IMR-90 (cell line): ENCODE measurements at regions not wholly inside any gene's neighbourhood (a gene's known extent, or its start where the extent isn't known, plus 50 kb on each side); places are given as distances from the start of the nearest gene placed in this dataset.
"Not testable (repeated sequence)": the region's sequence is repeated elsewhere in the genome, so short reads cannot be mapped to it uniquely, and the experiment has no call there.

Experiments used
- ATAC-seq: fragments of 200-7000 bp; cut with Tn5 transposase; 2 replicates; pipeline ENCODE4 v1.9.1; 2020; ENCODE audit warnings: low read depth, mild to moderate bottlenecking, moderate library complexity
- BruUV-seq: library from RNA; stranded (reverse); fragments of 400-500 nt; replicated peaks from 2 replicates; lab custom pipeline; 2021; lab: Mats Ljungman, UMichigan
- CTCF ChIA-PET: fragments of 300-600 bp; formaldehyde crosslinking; extraction: SDS; loops from one replicate; lab custom pipeline; 2021; ENCODE audit warnings: antibody characterized with exemption; lab: Yijun Ruan, JAX
- POLR2A ChIA-PET: fragments of 300-600 bp; sonication (Branson Sonifier 250); formaldehyde crosslinking; loops from one replicate; lab custom pipeline; 2022; ENCODE audit warnings: antibody characterized with exemption; ENCODE audit not compliant: unreplicated experiment; lab: Charles Lee
- DNase-seq: peaks from one replicate; pipeline ENCODE4 v3.0.0; 2013
- H2AFZ ChIP-seq: replicated peaks from 2 replicates; pipeline ENCODE3; 2013; ENCODE audit warnings: low read length, mild to moderate bottlenecking; ENCODE audit not compliant: poor library complexity
- H2AK5ac ChIP-seq: 2 replicates; pipeline ENCODE4 v1.6.1; 2013; ENCODE audit warnings: low read depth, low read length, inconsistent platforms
- H2AK9ac ChIP-seq: replicated peaks from 2 replicates; pipeline ENCODE3; 2013; ENCODE audit warnings: mild to moderate bottlenecking, low read depth, low read length, moderate library complexity; ENCODE audit not compliant: poor library complexity
- H2BK120ac ChIP-seq: 2 replicates; pipeline ENCODE4 v1.6.1; 2013; ENCODE audit warnings: low read depth, low read length, inconsistent platforms
- H2BK15ac ChIP-seq: 3 replicates; pipeline ENCODE4 v1.6.1; 2013; ENCODE audit warnings: low read depth, low read length, inconsistent platforms
- H2BK20ac ChIP-seq: 2 replicates; pipeline ENCODE4 v1.6.1; 2013; ENCODE audit warnings: low read depth, mild to moderate bottlenecking, inconsistent platforms, low read length, moderate library complexity
- H2BK5ac ChIP-seq: 2 replicates; pipeline ENCODE4 v1.6.1; 2013; ENCODE audit warnings: mild to moderate bottlenecking, low read depth, low read length, inconsistent platforms; ENCODE audit not compliant: poor library complexity, severe bottlenecking
- H3K14ac ChIP-seq: replicated peaks from 2 replicates; pipeline ENCODE4 v1.6.1; 2013; ENCODE audit warnings: low read depth, low read length, inconsistent platforms
- H3K18ac ChIP-seq: 2 replicates; pipeline ENCODE4 v1.6.1; 2013; ENCODE audit warnings: low read depth, low read length, control low read depth
- H3K23ac ChIP-seq: 2 replicates; pipeline ENCODE4 v1.6.1; 2013; ENCODE audit warnings: low read depth, low read length, inconsistent platforms
- H3K27ac ChIP-seq: 2 replicates; pipeline ENCODE4 v1.5.1; 2013; ENCODE audit warnings: mild to moderate bottlenecking, control low read depth, low read length; ENCODE audit not compliant: insufficient read depth
- H3K27me3 ChIP-seq: 2 replicates; pipeline ENCODE4 v1.6.1; 2013; ENCODE audit warnings: low read length; ENCODE audit not compliant: control insufficient read depth, insufficient read depth
- H3K36me3 ChIP-seq: 2 replicates; pipeline ENCODE4 v1.6.1; 2013; ENCODE audit warnings: low read length, mixed read lengths; ENCODE audit not compliant: control insufficient read depth, insufficient read depth
- H3K4ac ChIP-seq: 2 replicates; pipeline ENCODE4 v1.6.1; 2013; ENCODE audit warnings: low read depth, low read length, inconsistent platforms
- H3K4me1 ChIP-seq: 2 replicates; pipeline ENCODE4 v1.6.1; 2013; ENCODE audit warnings: low read length, mixed read lengths; ENCODE audit not compliant: control insufficient read depth, insufficient read depth
- H3K4me2 ChIP-seq: 2 replicates; pipeline ENCODE4 v1.6.1; 2013; ENCODE audit warnings: low read depth, mild to moderate bottlenecking, control low read depth, low read length, moderate library complexity
- H3K4me3 ChIP-seq: 2 replicates; pipeline ENCODE4 v1.5.1; 2013; ENCODE audit warnings: low read depth, mild to moderate bottlenecking, control low read depth, low read length, moderate library complexity; ENCODE audit not compliant: insufficient read depth
- H3K56ac ChIP-seq: 2 replicates; pipeline ENCODE4 v1.6.1; 2013; ENCODE audit warnings: low read length, inconsistent platforms; ENCODE audit not compliant: insufficient read depth; ENCODE audit errors: extremely low read depth
- H3K79me1 ChIP-seq, 2 experiments: 2 replicates each; pipeline ENCODE4 v1.6.1; 2013; ENCODE audit warnings: low read length in 2 of 2, inconsistent platforms in 1 of 2, low read depth in 1 of 2
- H3K9ac ChIP-seq: 2 replicates; pipeline ENCODE4 v1.6.1; 2013; ENCODE audit warnings: low read depth, low read length, control low read depth
- H3K9me1 ChIP-seq: 2 replicates; pipeline ENCODE4 v1.6.1; 2013; ENCODE audit warnings: low read length, inconsistent platforms; ENCODE audit not compliant: insufficient read depth
- H3K9me3 ChIP-seq: 2 replicates; pipeline ENCODE4 v1.6.1; 2013; ENCODE audit warnings: low read length; ENCODE audit not compliant: control insufficient read depth, insufficient read depth
- H4K20me1 ChIP-seq: 2 replicates; pipeline ENCODE4 v1.6.1; 2013; ENCODE audit warnings: low read length, inconsistent platforms; ENCODE audit not compliant: insufficient read depth
- H4K5ac ChIP-seq: 2 replicates; pipeline ENCODE4 v1.6.1; 2013; ENCODE audit warnings: mild to moderate bottlenecking, low read depth, low read length, control low read depth
- H4K8ac ChIP-seq, 2 experiments: 2 replicates each; pipeline ENCODE4 v1.6.1; 2013; ENCODE audit warnings: low read depth in 2 of 2, low read length in 2 of 2, control low read depth in 1 of 2, inconsistent platforms in 1 of 2
- H4K91ac ChIP-seq: 2 replicates; pipeline ENCODE4 v1.6.1; 2013; ENCODE audit warnings: low read depth, low read length, inconsistent platforms; ENCODE audit not compliant: insufficient read depth
- CHD1 ChIP-seq: IDR thresholded peaks from 2 replicates; pipeline ENCODE4 v1.6.1; 2012; ENCODE audit warnings: low read depth, low read length, improper control_type of control experiment
- FOS ChIP-seq: fragments of 150-350 bp; IDR thresholded peaks from 2 replicates; pipeline ENCODE4 v1.6.1; 2016; ENCODE audit warnings: low read depth, low read length
- NFE2L2 ChIP-seq: fragments of 150-350 bp; IDR thresholded peaks from 2 replicates; pipeline ENCODE4 v1.6.1; 2016; ENCODE audit warnings: low read depth, mild to moderate bottlenecking, low read length
- WGBS, 2 experiments: methylation state at CpG; one replicate each; pipeline versions ENCODE4 v1.1.5 to v1.1.7; 2013; ENCODE audit warnings: missing lambda C conversion rate in 2 of 2; ENCODE audit not compliant: insufficient read length in 1 of 2; ENCODE audit errors: extremely low coverage in 2 of 2; 5-methylcytosine and 5-hydroxymethylcytosine counted together
- dilution Hi-C: fragments of 300-500 bp; cut with HindIII; formaldehyde crosslinking; loops from one replicate; pipeline ENCODE4 v1.14.3; 2018; ENCODE audit warnings: low sequenced_read_pairs; ENCODE audit not compliant: unreplicated experiment
- in situ Hi-C: fragments of 300-500 bp; cut with MboI; formaldehyde crosslinking; loops from 3 replicates; pipeline ENCODE4 v1.14.3; 2019; ENCODE audit warnings: low sequenced_read_pairs, inconsistent platforms, mixed read lengths
- intact Hi-C: fragments of 100-400 bp; cut with micrococcal nuclease; formaldehyde crosslinking; loops from 2 replicates; pipeline ENCODE4 v1.10.0; 2022

DNA sequence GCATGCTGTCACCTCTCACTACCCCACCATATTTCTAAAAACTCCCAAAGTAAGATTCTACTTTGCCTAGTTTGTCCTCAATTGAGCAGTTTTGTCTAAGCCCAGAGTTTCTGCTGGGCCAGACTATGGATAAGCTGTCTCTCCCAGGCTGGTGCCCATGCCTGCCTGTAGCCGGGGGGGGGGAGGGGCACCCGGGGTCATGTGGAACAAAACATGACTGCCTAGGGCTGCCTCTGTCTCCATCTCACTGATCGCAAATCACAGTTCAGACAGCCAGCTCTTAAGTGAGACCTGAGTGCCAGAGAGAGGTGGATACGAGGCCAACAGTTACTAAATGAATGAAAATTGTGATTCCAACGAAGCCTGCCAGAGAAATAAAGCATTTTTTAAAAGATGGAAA, 78.8 kb upstream of the RPRML start:
- no TSS peak for BruUV-seq
- DNase-seq, result no peak
- no CpG with 5 or more reads among the region's 5 CpGs for WGBS, 2 experiments

DNA sequence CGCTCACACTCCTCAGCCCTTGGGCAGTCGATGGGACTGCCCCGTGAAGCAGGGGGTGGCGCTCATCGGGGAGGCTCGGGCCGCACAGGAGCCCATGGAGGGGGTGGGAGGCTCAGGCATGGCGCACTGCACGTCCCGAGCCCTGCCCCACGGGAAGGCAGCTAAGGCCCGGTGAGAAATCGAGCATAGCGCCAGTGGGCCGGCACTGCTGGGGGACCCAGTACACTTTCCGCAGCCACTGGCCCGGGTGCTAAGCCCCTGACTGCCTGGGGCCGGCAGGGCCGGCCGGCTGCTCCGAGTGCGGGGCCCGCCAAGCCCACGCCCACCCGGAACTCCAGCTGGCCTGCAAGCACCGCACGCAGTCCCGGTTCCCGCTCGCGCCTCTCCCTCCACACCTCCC, 78.2 kb upstream of the RPRML start:
- H3K9me1 ChIP-seq, H2BK120ac ChIP-seq, H2AK5ac ChIP-seq, CTCF ChIA-PET, dilution Hi-C loops, H3K14ac ChIP-seq, in situ Hi-C loops, H2AK9ac ChIP-seq, H4K91ac ChIP-seq, BruUV-seq, H3K56ac ChIP-seq, H2BK15ac ChIP-seq, DNase-seq, H4K5ac ChIP-seq, H3K23ac ChIP-seq, H3K79me1 ChIP-seq, H3K27ac ChIP-seq, H3K4ac ChIP-seq, H4K8ac ChIP-seq, H2BK20ac ChIP-seq, POLR2A ChIA-PET, H3K9me3 ChIP-seq, H4K20me1 ChIP-seq, H3K4me2 ChIP-seq, H3K18ac ChIP-seq, H3K4me1 ChIP-seq, ATAC-seq, H2BK5ac ChIP-seq, intact Hi-C loops, H2AFZ ChIP-seq, H3K4me3 ChIP-seq, H3K27me3 ChIP-seq, H3K9ac ChIP-seq: not testable (repeated sequence)
- H3K36me3 ChIP-seq, result peaks cover 21% of the 10 kb centered on the region
- 98% methylated on average over 8 of the region's 31 CpGs; no CpG with 5 or more reads in 1 of the 2 experiments for WGBS, 2 experiments

More for the DNA sequence above, 78.8 kb upstream of the RPRML start:
- Histone ChIP-seq H3K27ac (no peak overlapping the region), H3K27me3 (no peaks in the 10 kb centered on the region), H2AK9ac (no peak overlapping the region), H3K9me1 (0 out of 2 replicates have a peak, but pooled peaks cover 3% of the 10 kb centered on the region), H3K9me3 (no peaks in the 10 kb centered on the region), H4K91ac (no peak overlapping the region), H2BK15ac (no peak overlapping the region), H3K56ac (no peak overlapping the region), H2BK120ac (no peak overlapping the region), H3K4me2 (no peak overlapping the region), H4K5ac (no peak overlapping the region), H4K20me1 (no peaks in the 10 kb centered on the region), H3K23ac (no peak overlapping the region), H2AFZ (no peak overlapping the region), H3K9ac (no peak overlapping the region), H3K4me3 (no peak overlapping the region), H3K4me1 (no peaks in the 10 kb centered on the region), H2AK5ac (no peak overlapping the region), H3K14ac (no peak overlapping the region), H3K79me1 (peaks cover 0 to 4% of the 10 kb centered on the region in 2 experiments; a peak in 2 of 4 replicates), H3K4ac (no peak overlapping the region), H3K18ac (no peak overlapping the region), H3K36me3 (peaks cover 20% of the 10 kb centered on the region), H2BK5ac (no peak overlapping the region), H2BK20ac (no peak overlapping the region), H4K8ac (no peak overlapping the region)
- dilution Hi-C loops (no loop called here), intact Hi-C loops (no loop called here), in situ Hi-C loops (no loop called here)
- ChIA-PET POLR2A (no interaction called here), CTCF (no interaction called here)
- no peak for ATAC-seq
- TF ChIP-seq FOS, result no peak
- no peak for TF ChIP-seq NFE2L2
- TF ChIP-seq CHD1, result no peak
